ENCODE measurements at regions not wholly inside any gene's neighbourhood (a gene's known extent, or its start where the extent isn't known, plus 50 kb on each side); places are given as distances from the start of the nearest gene placed in this dataset.

GRCh38 chr16:86459266-86459665, 51.1 kb upstream of the FOXF1 start:
- no peak for DNase-seq
